ENCODE measurements at regions not wholly inside any gene's neighbourhood (a gene's known extent, or its start where the extent isn't known, plus 50 kb on each side); places are given as distances from the start of the nearest gene placed in this dataset.

DNA sequence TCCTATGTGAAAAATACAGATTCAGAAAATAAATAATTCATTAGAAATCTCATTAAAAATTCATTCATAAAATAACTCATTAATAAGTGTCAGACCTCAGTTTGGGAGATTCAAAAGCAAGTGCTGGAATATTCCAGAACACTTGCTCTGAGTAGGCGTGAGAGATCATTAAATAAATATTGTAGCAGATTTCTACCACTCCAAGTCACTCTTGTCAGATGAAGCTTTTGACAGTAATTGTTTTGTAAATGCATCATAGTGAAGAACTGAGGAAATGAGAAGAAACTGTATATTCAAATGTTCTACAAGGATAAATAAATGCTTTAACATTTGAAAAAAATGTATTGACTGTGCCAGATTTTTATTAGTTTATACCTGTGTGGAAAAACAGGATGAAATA is 1228.1 kb downstream of the SLITRK1 start:
- TF ChIP-seq, protein P1, sequence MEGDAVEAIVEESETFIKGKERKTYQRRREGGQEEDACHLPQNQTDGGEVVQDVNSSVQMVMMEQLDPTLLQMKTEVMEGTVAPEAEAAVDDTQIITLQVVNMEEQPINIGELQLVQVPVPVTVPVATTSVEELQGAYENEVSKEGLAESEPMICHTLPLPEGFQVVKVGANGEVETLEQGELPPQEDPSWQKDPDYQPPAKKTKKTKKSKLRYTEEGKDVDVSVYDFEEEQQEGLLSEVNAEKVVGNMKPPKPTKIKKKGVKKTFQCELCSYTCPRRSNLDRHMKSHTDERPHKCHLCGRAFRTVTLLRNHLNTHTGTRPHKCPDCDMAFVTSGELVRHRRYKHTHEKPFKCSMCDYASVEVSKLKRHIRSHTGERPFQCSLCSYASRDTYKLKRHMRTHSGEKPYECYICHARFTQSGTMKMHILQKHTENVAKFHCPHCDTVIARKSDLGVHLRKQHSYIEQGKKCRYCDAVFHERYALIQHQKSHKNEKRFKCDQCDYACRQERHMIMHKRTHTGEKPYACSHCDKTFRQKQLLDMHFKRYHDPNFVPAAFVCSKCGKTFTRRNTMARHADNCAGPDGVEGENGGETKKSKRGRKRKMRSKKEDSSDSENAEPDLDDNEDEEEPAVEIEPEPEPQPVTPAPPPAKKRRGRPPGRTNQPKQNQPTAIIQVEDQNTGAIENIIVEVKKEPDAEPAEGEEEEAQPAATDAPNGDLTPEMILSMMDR (IDR thresholded peaks at IDR 0.05; ENCODE audit: low read depth, low read length, missing input control): no peak
- no peak for TF ChIP-seq HNF4A (conservative IDR thresholded peaks at IDR 0.05)
- TF ChIP-seq, protein P2, sequence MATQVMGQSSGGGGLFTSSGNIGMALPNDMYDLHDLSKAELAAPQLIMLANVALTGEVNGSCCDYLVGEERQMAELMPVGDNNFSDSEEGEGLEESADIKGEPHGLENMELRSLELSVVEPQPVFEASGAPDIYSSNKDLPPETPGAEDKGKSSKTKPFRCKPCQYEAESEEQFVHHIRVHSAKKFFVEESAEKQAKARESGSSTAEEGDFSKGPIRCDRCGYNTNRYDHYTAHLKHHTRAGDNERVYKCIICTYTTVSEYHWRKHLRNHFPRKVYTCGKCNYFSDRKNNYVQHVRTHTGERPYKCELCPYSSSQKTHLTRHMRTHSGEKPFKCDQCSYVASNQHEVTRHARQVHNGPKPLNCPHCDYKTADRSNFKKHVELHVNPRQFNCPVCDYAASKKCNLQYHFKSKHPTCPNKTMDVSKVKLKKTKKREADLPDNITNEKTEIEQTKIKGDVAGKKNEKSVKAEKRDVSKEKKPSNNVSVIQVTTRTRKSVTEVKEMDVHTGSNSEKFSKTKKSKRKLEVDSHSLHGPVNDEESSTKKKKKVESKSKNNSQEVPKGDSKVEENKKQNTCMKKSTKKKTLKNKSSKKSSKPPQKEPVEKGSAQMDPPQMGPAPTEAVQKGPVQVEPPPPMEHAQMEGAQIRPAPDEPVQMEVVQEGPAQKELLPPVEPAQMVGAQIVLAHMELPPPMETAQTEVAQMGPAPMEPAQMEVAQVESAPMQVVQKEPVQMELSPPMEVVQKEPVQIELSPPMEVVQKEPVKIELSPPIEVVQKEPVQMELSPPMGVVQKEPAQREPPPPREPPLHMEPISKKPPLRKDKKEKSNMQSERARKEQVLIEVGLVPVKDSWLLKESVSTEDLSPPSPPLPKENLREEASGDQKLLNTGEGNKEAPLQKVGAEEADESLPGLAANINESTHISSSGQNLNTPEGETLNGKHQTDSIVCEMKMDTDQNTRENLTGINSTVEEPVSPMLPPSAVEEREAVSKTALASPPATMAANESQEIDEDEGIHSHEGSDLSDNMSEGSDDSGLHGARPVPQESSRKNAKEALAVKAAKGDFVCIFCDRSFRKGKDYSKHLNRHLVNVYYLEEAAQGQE (IDR thresholded peaks at IDR 0.05): no peak
- TF ChIP-seq YY1 (IDR thresholded peaks at IDR 0.05): no peak
- TF ChIP-seq EGR1 (IDR thresholded peaks at IDR 0.05; ENCODE audit: low read depth in 2 of 2): no peak
- no peak for TF ChIP-seq RXRA (IDR thresholded peaks at IDR 0.05)
- TF ChIP-seq RAD21 (IDR thresholded peaks at IDR 0.05): no peak
- TF ChIP-seq, protein P3, sequence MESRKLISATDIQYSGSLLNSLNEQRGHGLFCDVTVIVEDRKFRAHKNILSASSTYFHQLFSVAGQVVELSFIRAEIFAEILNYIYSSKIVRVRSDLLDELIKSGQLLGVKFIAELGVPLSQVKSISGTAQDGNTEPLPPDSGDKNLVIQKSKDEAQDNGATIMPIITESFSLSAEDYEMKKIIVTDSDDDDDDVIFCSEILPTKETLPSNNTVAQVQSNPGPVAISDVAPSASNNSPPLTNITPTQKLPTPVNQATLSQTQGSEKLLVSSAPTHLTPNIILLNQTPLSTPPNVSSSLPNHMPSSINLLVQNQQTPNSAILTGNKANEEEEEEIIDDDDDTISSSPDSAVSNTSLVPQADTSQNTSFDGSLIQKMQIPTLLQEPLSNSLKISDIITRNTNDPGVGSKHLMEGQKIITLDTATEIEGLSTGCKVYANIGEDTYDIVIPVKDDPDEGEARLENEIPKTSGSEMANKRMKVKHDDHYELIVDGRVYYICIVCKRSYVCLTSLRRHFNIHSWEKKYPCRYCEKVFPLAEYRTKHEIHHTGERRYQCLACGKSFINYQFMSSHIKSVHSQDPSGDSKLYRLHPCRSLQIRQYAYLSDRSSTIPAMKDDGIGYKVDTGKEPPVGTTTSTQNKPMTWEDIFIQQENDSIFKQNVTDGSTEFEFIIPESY (IDR thresholded peaks at IDR 0.05): no peak
- TF ChIP-seq, protein P4, sequence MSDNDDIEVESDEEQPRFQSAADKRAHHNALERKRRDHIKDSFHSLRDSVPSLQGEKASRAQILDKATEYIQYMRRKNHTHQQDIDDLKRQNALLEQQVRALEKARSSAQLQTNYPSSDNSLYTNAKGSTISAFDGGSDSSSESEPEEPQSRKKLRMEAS (IDR thresholded peaks at IDR 0.05): no peak
- no peak for TF ChIP-seq JUND (IDR thresholded peaks at IDR 0.05)
- no peak for TF ChIP-seq TAF1 (conservative IDR thresholded peaks at IDR 0.05)
- no peak for TF ChIP-seq HNF4G (IDR thresholded peaks at IDR 0.05)
- TF ChIP-seq, protein P5, sequence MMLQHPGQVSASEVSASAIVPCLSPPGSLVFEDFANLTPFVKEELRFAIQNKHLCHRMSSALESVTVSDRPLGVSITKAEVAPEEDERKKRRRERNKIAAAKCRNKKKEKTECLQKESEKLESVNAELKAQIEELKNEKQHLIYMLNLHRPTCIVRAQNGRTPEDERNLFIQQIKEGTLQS (IDR thresholded peaks at IDR 0.05): no peak
